GM21717 (cell line): ENCODE measurements at regions not wholly inside any gene's neighbourhood (a gene's known extent, or its start where the extent isn't known, plus 50 kb on each side); places are given as distances from the start of the nearest gene placed in this dataset.

Experiments used
- ATAC-seq: cut with Tn5 transposase; IDR thresholded peaks from one replicate; pipeline ENCODE4 v1.9.1; 2021; ENCODE audit warnings: mild to moderate bottlenecking, moderate library complexity; ENCODE audit not compliant: unreplicated experiment

- ATAC-seq, result peak; percentile 67
These were observed 135.2 kb downstream of the BARD1 start for GRCh38 chr2:214674278-214674677.

DNA sequence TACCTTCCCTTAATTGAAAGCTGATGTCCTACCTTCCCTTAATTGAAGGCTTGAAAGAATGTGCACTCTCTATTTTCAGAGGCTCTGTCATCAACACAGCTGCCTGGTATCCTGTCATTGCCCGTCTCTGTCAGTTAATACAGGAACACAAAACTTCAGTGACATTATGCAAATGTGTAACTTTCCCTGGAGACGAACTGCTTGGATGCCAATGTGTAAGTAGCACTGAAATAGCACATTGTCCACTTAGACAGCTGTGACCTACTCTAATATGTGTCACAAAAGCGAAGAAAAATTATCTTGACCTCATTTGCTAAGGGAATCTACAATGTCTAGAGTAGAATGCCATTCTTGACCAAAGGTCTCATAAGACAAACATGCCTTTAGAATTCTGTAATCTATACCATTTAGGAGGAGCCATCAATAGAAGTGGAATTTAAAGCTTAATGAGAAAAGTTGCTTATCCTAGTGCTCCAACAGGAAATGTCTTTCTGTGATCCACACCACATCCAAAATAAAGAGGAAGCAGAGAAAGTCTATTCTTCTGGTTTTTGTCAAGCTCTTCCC lies 138.1 kb downstream of the BARD1 start:
- ATAC-seq, result no peak

- no peak for ATAC-seq
These were observed 157.0 kb downstream of the BARD1 start for GRCh38 chr2:214652473-214652872.

DNA sequence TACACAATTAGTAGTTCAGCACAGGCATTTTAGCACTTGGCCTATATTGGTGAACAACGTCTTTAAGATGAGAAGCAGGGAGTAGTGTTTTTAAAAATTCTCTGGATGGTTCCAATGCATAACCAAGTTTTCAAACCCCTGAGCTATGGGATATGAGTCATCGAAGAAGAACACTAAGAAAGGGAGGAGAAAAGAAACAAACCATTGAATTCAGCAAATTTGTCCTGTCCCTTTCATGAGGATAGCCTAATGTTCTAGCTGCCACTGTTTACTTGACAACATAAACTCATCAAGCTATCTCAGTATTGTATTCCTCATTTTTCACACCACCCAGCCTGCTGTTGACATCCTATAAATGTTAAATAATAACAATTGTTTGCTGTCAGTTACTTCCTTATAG lies 158.0 kb downstream of the BARD1 start:
- no peak for ATAC-seq

DNA sequence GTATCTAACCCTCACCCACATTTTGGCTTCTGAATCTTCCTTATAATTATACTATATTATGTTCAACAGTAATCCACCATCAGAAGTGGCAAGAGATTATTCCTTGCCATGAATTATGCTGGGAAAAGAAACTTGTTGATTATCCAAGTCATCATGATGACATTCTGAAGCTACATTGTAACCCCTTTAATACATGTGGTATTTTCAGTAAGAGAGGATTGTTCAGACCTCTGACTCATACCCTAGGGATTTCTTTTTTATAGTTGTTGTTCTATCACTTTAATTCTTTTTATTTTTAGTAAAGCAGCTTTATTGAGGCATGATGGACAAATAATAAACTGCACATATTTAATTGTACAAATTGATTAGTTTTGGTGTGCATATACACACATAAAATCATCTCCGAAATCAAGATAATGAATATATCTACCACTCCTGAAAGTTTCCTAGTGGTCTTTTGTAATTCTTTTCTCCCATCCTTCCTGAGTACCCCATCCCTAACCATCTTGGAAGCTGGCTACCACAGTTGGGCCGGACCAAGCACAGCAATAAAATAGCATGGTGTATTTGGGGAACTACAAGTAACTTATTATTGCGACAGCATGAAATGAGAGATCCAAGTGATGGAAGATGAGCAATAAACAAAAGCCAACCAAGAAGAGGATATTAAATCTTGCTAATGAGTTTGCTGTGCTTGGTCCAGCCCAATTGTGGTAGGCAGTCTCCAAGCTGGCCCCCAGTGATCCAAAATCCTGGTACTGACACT lies 159.9 kb downstream of the BARD1 start:
- no peak for ATAC-seq

DNA sequence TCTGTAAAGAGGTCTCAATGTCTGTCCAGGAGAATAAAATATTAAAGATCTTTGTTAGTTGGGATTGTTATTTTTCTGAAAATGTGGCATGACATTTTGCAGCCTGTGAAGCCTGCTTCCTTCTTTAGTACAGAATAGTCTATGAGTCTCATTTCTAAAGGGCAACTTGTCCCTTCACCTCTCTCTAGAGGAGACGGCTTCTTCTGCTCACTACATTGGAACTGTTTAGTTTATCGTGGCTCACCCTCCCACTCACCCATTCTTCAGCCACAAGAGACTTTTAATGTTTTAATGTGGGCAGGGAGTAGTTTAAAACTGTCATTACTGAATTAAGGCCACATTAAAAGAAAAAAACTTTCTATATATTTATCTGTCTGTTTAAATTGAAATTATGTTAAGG lies 161.0 kb downstream of the BARD1 start:
- ATAC-seq, result no peak

- no peak for ATAC-seq
These were observed 178.1 kb downstream of the BARD1 start for GRCh38 chr2:214631406-214631805.

- no peak for ATAC-seq
These were observed 179.0 kb downstream of the BARD1 start for GRCh38 chr2:214630402-214631045.

GRCh38 chr2:214629875-214630274 lies 179.6 kb downstream of the BARD1 start:
- no peak for ATAC-seq
